ENCODE measurements at regions not wholly inside any gene's neighbourhood (a gene's known extent, or its start where the extent isn't known, plus 50 kb on each side); places are given as distances from the start of the nearest gene placed in this dataset.

- no peak for TF ChIP-seq CTCF (IDR thresholded peaks at IDR 0.05; ENCODE audit: low read depth, low read length, missing control alignments)
- no peaks in the 10 kb centered on the region for H3K36me3 ChIP-seq (replicated peaks)
- in situ Hi-C loops (cut with HindIII; ENCODE audit: low pct_ligation_motif_present, low sequenced_read_pairs): no loop called here
- no peak for DNase-seq
- H3K4me3 ChIP-seq (ENCODE audit: low read depth, low read length): no peak overlapping the region
- no peak overlapping the region for H3K27ac ChIP-seq
- H3K27me3 ChIP-seq (replicated peaks): no peaks in the 10 kb centered on the region
Observed at GRCh38 chr7:69358163-69358821, 240.0 kb upstream of the AUTS2 start.

DNA sequence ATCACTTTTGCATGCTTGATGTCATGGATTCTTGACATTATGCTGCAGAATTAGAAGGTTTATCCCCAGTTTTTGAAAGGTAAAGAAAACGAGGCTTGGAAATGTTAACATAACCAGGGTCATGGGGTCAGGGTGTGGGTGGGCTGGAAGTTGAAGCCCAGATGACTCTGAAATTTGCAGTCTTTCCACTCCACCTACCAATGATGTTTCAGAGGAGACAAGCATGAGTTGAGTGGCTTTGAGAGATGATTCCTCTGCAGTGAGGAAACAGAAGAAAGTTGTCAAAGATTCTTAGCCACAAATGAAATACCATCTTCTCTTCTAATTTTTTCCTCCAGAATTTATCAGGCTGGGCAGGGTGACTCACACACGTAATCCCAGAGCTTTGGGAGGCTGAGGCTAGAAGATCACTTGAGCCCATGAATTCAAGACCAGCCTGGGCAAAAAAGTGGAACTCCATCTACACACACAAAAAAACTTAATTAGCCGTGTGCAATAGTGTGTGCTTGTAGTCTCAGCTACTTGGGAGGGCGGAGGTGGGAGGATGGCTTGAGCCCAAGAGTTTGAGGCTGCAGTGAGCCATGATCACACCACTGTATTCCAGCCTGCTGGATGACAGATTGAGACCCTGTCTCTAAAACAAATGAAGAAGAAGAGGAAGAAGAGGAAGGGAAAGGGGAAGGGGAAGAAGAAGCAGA lies 239.1 kb upstream of the AUTS2 start:
- H3K27me3 ChIP-seq (replicated peaks): no peaks in the 10 kb centered on the region
- H3K27ac ChIP-seq: no peak overlapping the region
- H3K4me3 ChIP-seq (ENCODE audit: low read depth, low read length): no peak overlapping the region
- in situ Hi-C loops (cut with HindIII; ENCODE audit: low pct_ligation_motif_present, low sequenced_read_pairs): no loop called here
- DNase-seq: no peak
- H3K36me3 ChIP-seq (replicated peaks): no peaks in the 10 kb centered on the region
- TF ChIP-seq CTCF (IDR thresholded peaks at IDR 0.05; ENCODE audit: low read depth, low read length, missing control alignments): no peak

DNA sequence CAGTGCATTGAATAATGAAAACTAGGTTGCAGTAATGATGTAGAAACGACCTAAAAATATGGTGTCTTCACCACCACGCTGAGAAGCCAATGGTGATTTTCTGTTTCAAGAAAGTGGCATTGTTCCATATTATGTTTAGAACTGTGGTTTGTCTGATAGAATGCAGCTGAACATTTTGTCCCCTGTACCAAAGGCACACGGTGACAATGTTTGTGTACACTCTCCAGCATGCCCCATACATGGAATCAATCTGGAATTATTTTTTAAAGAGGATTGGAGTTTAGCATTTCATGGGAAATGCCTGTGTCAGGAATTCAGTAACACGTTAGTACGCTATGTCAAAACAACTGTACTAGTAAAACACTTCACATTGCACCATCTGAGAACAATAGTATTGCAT lies 237.4 kb upstream of the AUTS2 start:
- Histone ChIP-seq H3K36me3 (replicated peaks) (no peaks in the 10 kb centered on the region), H3K27me3 (replicated peaks) (no peaks in the 10 kb centered on the region), H3K27ac (no peak overlapping the region), H3K4me3 (ENCODE audit: low read depth, low read length) (no peak overlapping the region)
- no peak for DNase-seq
- in situ Hi-C loops (cut with HindIII; ENCODE audit: low pct_ligation_motif_present, low sequenced_read_pairs): no loop called here
- TF ChIP-seq CTCF (IDR thresholded peaks at IDR 0.05; ENCODE audit: low read depth, low read length, missing control alignments): no peak

DNA sequence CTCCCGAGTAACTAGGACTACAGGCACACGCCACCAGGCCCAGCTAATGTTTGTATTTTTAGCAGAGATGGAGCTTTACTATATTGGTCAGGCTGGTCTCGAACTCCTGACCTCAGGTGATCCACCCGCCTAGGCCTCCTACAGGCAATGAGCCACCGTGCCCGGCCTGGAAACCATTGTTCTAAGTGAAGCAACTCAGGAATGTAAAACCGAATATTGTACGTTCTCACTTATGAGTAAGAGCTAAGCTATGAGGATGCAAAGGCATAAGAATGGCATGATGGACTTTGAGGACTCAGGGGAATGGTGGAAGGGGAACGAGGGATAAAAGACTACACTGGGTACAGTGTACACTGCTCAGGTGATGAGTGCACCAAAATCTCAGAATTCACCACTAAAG lies 235.1 kb upstream of the AUTS2 start:
- H3K27ac ChIP-seq: no peak overlapping the region
- no peak for DNase-seq
- TF ChIP-seq CTCF (IDR thresholded peaks at IDR 0.05; ENCODE audit: low read depth, low read length, missing control alignments): no peak
- in situ Hi-C loops (cut with HindIII; ENCODE audit: low pct_ligation_motif_present, low sequenced_read_pairs): no loop called here
- H3K4me3 ChIP-seq (ENCODE audit: low read depth, low read length): no peak overlapping the region
- H3K27me3 ChIP-seq (replicated peaks): no peaks in the 10 kb centered on the region
- H3K36me3 ChIP-seq (replicated peaks): no peaks in the 10 kb centered on the region

DNA sequence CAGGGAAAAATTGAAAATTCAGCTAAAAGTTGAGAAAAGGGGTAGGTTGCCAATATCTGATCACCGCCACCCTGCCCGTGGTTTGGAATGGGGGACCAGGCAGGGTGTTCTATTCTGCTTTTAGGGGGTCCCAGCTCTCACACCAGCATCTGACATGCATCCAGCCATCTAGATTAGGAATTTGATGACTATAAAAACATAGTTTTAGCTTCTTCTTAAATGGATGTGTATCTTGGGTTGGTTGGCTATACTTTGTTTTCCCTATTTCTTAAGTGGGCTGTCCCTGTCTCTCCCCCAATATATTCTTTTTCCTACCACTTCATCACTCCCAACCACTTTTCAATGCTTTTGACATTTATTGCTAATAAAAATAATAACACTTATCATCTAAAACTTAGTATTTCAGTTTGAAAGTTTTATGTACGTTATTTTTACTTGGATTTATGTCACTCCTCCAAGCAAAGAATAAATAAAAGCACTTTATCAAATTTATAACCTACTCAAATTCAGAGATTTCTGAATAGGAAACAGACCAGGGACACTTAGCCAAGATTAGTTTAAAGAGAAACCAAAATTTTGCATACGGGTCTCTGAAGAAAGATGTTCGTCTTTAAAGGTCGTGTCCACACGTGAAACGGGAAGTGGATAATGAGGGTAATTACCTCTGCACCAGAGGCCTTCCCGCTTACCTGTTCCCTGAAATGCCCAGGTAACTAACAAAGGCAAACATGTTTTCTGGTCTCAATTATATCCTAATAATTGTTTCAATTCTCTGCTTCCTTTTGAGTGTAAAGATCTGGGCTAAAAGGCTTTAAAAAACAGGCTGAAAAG lies 233.2 kb upstream of the AUTS2 start:
- Histone ChIP-seq H3K36me3 (replicated peaks) (no peaks in the 10 kb centered on the region), H3K27ac (no peak overlapping the region), H3K4me3 (ENCODE audit: low read depth, low read length) (no peak overlapping the region), H3K27me3 (replicated peaks) (no peaks in the 10 kb centered on the region)
- no peak for TF ChIP-seq CTCF (IDR thresholded peaks at IDR 0.05; ENCODE audit: low read depth, low read length, missing control alignments)
- in situ Hi-C loops (cut with HindIII; ENCODE audit: low pct_ligation_motif_present, low sequenced_read_pairs): no loop called here
- DNase-seq: no peak
